MCF 10A (cell line): ENCODE measurements at regions not wholly inside any gene's neighbourhood (a gene's known extent, or its start where the extent isn't known, plus 50 kb on each side); places are given as distances from the start of the nearest gene placed in this dataset.

Experiments
- BruUV-seq: library from RNA; stranded (reverse); fragments of 400-500 nt; replicated peaks from 2 replicates; lab custom pipeline; 2021; lab: Mats Ljungman, UMichigan
- CTCF ChIA-PET: fragments of 300-600 bp; sonication (Branson Sonifier 250); formaldehyde crosslinking; extraction: SDS; loops from one replicate; lab custom pipeline; 2021; ENCODE audit warnings: antibody characterized with exemption, inconsistent platforms; lab: Yijun Ruan, JAX
- POLR2A ChIA-PET: fragments of 300-600, 350-650 bp; sonication (Branson Sonifier 250); formaldehyde crosslinking; extraction: SDS; loops from one replicate; lab custom pipeline; 2020; ENCODE audit warnings: antibody characterized with exemption, inconsistent platforms; lab: Yijun Ruan, JAX
- DNase-seq: peaks from one replicate; pipeline ENCODE4 v3.0.0-alpha.2; 2018; ENCODE audit not compliant: unreplicated experiment
- H3K27ac Mint-ChIP-seq: one replicate; pipeline ENCODE4 v1.8.0; 2022; ENCODE audit warnings: mild to moderate bottlenecking, low read depth, mixed read lengths; ENCODE audit not compliant: unreplicated experiment
- H3K27me3 Mint-ChIP-seq: one replicate; pipeline ENCODE4 v1.8.0; 2022; ENCODE audit warnings: mixed read lengths; ENCODE audit not compliant: insufficient read depth, unreplicated experiment
- H3K36me3 Mint-ChIP-seq: one replicate; pipeline ENCODE4 v1.8.0; 2022; ENCODE audit warnings: mild to moderate bottlenecking, moderate library complexity, mixed read lengths; ENCODE audit not compliant: insufficient read depth, unreplicated experiment
- H3K4me1 Mint-ChIP-seq: one replicate; pipeline ENCODE4 v1.8.0; 2022; ENCODE audit warnings: mixed read lengths; ENCODE audit not compliant: insufficient read depth, unreplicated experiment
- H3K4me3 Mint-ChIP-seq: one replicate; pipeline ENCODE4 v1.8.0; 2022; ENCODE audit warnings: mild to moderate bottlenecking, moderate library complexity, mixed read lengths; ENCODE audit not compliant: unreplicated experiment
- H3K9me3 Mint-ChIP-seq: one replicate; pipeline ENCODE4 v1.8.0; 2022; ENCODE audit warnings: mixed read lengths; ENCODE audit not compliant: unreplicated experiment
- intact Hi-C: fragments of 100-400 bp; cut with micrococcal nuclease; formaldehyde crosslinking; loops from 2 replicates; pipeline ENCODE4 v1.14.1; 2022
- TF ChIP-seq, protein P1 (sequence below): fragments of 200-600 bp; IDR thresholded peaks from one replicate; pipeline ENCODE4 v1.8.0; 2022; ENCODE audit warnings: antibody characterized with exemption, mild to moderate bottlenecking; ENCODE audit not compliant: unreplicated experiment

GRCh38 chr9:86800681-86801080 is 146.6 kb downstream of the GAS1 start:
- Mint-ChIP-seq H3K36me3 (no peaks in the 10 kb centered on the region), H3K27ac (no peak overlapping the region), H3K9me3 (peaks cover 8% of the 10 kb centered on the region), H3K27me3 (no peaks in the 10 kb centered on the region), H3K4me1 (no peaks in the 10 kb centered on the region), H3K4me3 (no peak overlapping the region)
- no peak for DNase-seq
- TF ChIP-seq, protein P1, sequence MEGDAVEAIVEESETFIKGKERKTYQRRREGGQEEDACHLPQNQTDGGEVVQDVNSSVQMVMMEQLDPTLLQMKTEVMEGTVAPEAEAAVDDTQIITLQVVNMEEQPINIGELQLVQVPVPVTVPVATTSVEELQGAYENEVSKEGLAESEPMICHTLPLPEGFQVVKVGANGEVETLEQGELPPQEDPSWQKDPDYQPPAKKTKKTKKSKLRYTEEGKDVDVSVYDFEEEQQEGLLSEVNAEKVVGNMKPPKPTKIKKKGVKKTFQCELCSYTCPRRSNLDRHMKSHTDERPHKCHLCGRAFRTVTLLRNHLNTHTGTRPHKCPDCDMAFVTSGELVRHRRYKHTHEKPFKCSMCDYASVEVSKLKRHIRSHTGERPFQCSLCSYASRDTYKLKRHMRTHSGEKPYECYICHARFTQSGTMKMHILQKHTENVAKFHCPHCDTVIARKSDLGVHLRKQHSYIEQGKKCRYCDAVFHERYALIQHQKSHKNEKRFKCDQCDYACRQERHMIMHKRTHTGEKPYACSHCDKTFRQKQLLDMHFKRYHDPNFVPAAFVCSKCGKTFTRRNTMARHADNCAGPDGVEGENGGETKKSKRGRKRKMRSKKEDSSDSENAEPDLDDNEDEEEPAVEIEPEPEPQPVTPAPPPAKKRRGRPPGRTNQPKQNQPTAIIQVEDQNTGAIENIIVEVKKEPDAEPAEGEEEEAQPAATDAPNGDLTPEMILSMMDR = no peak
- ChIA-PET POLR2A (no interaction called here), CTCF (no interaction called here)
- no TSS peak for BruUV-seq
- intact Hi-C loops = no loop called here

DNA sequence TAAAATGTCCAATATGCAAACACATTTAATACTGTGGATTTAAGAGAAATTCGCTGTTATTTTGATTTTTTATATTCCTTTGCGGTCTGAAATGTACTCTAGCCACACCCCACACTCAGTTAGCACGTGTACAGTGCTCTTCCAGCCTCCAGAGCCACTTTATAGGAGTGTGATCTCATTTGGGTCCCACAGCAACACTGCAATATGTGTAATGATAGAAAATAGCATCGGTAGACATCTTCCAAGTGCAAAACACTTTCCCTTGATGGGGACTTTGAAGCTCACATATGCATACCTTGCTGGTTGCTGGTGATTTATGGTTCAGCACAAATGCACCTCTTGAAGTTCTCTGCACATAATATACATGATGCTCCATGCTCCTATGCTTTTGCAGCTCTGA is 148.3 kb downstream of the GAS1 start:
- Mint-ChIP-seq H3K36me3 (no peaks in the 10 kb centered on the region), H3K9me3 (peaks cover 8% of the 10 kb centered on the region), H3K27ac (no peak overlapping the region), H3K4me1 (no peaks in the 10 kb centered on the region), H3K4me3 (no peak overlapping the region), H3K27me3 (no peaks in the 10 kb centered on the region)
- no peak for DNase-seq
- CTCF ChIA-PET = no interaction called here
- POLR2A ChIA-PET = no interaction called here
- TF ChIP-seq, protein P1 = no peak
- no TSS peak for BruUV-seq
- intact Hi-C loops = no loop called here

DNA sequence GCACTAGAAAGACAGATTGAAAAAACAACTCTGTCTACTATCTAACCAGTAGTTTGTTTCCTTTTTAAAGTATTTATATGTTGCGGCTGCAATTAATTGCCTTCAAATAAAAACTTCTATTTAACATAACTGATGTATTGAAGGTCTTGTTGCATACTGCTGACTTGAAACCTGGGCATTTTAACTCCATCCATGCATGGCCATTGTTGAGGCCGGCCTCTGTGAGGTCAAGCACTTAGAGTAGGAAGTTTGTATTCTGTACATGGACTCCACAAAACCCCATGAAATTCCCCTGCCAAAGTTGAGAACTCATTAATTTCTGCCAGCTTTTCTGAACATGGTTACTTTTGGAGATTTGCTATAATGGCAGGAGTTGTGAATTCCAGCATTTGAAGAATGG is 150.6 kb downstream of the GAS1 start:
- Mint-ChIP-seq H3K27me3 (no peaks in the 10 kb centered on the region), H3K4me1 (no peaks in the 10 kb centered on the region), H3K4me3 (no peak overlapping the region), H3K36me3 (no peaks in the 10 kb centered on the region), H3K9me3 (no peaks in the 10 kb centered on the region), H3K27ac (no peak overlapping the region)
- TF ChIP-seq, protein P1 = no peak
- ChIA-PET POLR2A (no interaction called here), CTCF (no interaction called here)
- no TSS peak for BruUV-seq
- DNase-seq = no peak
- intact Hi-C loops = no loop called here

GRCh38 chr9:86795823-86796553 is 151.3 kb downstream of the GAS1 start:
- no peak overlapping the region for H3K27ac Mint-ChIP-seq

More at GRCh38 chr9:86795823-86796553, 151.3 kb downstream of the GAS1 start:
- no peaks in the 10 kb centered on the region for H3K36me3 Mint-ChIP-seq
- H3K4me3 Mint-ChIP-seq = no peak overlapping the region
- no peaks in the 10 kb centered on the region for H3K4me1 Mint-ChIP-seq
- CTCF ChIA-PET = no interaction called here
- TF ChIP-seq, protein P1 = no peak
- BruUV-seq = no TSS peak
- H3K27me3 Mint-ChIP-seq = no peaks in the 10 kb centered on the region
- POLR2A ChIA-PET = no interaction called here
- H3K9me3 Mint-ChIP-seq = no peaks in the 10 kb centered on the region
- intact Hi-C loops = no loop called here
- no peak for DNase-seq
